SK-N-DZ (cell line): ENCODE measurements at regions not wholly inside any gene's neighbourhood (a gene's known extent, or its start where the extent isn't known, plus 50 kb on each side); places are given as distances from the start of the nearest gene placed in this dataset.

Source experiments
- DNase-seq: peaks from one replicate; pipeline ENCODE4 v3.0.0-alpha.2; 2015; ENCODE audit warnings: low spot score

DNA sequence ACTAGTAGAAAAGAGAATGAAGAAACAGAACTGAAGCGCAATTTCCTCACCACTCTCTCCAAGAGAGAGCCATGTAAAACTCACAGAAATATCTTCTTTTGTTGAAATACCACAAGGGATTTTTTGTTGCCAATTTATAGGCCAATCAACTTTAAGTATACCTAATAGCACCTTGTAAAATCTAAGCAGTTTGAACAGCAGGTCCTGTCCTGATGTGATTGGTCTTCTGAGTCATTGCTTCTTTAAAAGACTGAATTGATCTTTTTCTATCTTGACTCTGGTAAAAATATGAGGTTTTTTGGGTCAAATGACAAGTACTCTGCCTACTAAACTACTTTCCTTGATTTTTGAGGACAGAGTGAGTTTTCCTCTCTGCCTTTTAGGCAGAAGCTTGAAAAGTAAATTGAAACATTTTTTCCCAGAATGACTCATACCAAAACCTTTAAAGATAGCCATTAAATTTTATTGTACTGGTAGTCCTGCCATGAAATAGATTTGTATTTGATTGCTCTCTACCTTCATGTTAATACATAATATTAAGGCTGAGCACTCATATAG is 343.9 kb upstream of the CBLB start:
- no peak for DNase-seq

DNA sequence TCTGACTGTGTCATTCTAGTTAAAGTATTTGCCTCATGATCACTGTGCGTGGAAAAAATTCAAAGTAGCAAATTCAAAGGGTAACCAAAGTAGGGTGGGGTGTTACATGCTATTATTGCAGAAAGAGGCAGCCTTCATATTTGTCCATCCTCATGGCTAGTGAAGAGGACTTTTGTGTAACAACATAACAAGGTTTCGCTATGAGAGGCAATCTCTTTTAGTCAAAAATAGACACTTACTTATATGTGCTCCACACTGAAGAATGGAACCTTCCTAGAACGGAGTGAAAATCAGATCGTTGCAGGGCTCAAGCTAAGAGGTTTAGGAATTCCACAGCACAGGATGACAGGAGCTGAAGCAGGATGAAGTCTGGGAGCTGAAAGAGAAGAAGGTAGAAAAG is 345.1 kb upstream of the CBLB start:
- no peak for DNase-seq

DNA sequence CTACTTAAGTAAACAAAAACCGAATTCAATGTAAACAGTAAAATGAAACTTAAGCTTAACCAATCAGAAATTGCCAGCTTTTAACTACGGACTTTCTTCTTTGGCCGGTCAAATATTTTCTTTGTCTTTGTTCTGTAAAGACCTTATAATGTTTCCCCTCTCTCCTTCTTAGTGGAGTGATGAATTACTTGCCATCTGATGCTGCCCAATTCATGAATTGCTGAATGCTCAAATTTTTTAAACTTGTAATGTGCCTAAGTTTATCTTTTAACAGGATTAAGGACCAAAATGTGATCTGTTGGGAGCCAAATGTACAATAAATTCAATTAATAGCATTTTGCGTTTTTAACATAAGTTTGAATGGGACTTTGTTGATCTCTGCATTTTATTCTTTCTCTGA is 345.8 kb upstream of the CBLB start:
- no peak for DNase-seq

DNA sequence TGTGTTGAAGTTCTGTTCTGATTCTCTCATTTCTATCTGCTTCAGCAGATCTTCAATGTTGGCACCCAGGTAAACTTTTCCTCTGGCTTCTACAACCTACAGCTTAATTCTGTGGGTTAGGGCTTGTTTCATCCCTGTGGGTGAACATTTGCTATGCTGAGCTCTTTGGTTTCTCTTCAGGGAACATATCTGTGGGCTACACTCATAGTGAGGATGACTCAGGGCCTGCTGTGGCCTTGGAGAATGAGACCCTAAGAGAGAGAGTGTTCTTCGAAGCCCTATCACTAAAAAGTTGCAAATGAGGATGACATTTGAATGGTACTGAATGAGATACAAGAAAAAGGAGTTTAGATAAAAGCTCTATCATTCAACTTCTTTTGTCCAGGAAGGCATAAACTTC is 346.2 kb upstream of the CBLB start:
- DNase-seq, result no peak

DNA sequence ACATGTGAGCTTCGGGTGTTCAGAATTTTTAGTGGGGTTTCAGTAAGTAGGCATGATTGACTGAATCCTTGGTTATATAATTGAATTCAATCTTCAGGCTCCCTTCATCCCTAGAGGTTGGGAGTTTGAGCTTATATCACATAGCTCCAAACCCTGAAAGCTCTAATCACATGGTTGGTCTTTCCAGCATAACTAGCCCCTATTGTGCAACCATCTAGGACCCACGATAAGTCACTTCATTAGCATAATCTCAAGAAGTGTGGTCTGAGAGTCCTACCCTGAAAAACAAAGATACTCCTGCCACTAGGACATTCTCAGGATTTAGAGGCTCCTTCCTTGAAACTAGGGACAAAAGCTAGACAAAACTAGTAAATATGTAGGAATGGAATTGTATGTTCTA is 348.9 kb upstream of the CBLB start:
- no peak for DNase-seq

DNA sequence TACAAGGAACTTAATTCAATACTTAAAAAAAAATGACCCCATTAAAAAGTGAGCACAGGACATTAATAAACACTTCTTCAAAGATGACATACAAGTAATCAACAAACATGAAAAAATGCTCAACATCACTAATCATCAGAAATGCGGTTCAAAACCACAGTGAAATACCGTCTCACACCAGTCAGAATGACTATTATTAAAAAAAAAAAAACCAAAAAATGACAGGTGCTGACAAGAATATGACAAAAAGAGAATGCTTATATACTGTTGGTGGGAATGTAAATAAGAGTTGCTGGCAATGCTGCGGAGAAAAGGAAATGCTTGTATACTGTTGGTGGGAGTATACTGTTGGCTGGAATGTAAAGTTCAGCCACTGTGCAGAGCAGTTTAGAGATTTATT is 358.3 kb upstream of the CBLB start:
- no peak for DNase-seq

DNA sequence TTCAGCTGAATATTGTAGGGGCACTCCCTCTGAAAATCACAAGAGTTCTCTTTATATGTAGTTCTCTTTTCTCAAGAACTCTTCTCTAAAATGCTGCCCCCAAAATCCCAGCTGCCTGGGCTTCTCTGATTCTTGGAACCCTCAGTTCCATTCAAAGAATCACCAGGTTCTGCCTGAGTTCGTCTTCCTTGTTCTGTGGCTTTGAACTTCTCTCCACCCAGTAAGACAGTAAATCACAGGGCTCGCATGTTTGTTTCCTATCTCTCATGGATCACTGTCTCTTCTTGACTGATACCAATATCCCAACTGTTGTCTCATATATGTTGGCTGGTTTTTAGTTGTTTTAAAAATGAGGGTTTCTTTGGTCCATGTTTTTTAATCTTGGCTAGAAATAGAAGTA is 359.5 kb upstream of the CBLB start:
- no peak for DNase-seq

DNA sequence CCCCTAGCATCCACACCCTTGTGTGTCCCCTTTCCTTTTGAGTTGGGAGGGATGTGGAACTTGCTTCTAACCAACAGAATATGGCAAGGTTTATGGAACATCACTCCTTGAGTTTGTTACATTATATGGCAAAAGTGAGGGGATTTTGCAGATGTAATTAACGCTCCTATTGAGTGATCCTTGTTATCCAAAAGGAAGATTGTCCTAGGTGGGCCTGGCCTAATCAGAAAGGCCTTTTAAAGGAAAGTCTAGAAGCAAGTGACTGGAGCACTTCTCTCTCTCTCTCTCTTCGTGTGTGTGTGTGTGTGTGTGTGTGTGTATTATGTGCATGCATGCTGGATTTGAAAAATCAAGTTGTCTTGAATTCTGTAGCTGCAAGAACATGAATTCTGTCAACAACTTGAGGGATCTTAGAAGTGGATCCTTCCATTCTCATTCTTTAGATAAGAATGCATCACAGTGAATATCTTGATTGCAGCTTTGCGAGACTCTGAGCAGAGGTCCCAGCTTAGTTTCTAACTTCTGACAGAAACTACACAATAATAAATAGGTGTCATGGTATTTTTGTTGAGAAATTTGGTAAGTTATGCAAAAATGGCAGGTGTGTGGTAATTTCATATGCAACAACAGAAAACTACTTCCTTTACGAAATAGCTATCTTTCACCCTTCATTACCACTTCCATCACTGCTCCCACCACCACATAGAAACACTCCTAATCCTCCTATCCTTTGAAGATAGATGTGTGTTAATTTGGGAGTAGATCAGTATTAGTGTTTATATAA is 360.9 kb upstream of the CBLB start:
- DNase-seq, result no peak

DNA sequence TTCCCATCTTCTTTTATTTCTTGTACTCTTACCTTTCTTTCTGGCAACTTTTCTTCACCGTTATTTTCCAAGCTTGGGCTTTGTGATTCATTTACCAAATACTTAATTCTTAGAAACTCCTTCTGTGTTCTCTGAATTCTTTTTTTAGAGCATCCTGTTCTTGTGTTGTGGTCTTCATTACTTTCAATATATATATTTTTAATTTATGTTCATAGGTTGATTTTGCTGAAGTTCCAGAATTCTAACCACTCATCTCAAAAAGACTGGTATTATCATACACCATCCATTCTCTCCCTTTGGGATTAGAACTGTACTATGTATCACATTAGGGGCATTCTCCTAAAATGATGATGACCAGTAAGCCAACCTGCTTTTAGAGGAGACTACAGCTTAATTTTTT is 362.3 kb upstream of the CBLB start:
- no peak for DNase-seq

DNA sequence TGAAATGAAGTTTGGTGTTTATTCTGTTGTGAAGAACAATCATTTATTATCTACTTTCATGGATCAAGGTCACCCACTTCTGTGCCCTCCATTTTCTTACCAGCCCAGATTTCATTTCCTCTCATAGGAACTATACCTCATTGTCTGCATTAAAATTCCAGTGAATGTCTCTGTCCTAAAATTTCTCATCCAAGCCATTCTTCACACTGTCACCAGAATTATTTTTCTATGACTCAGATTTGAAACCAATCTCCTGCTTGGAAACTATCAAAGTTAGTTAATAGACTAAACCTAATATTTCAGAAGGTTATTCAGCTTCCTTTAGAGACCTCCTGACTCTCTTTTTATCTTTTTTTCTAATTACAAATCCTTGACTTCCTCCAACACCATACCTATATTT is 364.1 kb upstream of the CBLB start:
- no peak for DNase-seq

DNA sequence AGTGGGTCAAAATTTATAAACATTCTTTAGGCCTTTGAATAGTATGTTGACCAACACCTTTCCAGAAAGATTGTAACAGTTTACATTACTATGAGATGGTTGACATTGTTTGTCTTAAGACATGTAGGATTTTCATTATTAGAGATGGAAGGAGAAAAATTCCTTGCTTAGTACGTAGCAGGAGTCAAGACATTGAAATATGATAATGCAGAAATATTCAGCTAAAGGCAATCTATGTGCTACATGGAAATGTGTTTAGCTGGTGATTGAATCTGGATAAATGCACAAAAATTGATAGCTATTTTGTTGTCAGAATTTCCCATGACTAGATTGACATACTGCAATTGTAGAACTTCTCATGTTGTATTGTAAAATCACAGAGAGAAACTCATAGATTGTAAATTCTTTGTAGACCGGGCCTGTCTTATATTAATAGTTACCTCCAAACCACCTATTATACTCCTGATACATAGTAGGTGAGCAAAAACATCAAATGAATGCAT is 370.4 kb upstream of the CBLB start:
- DNase-seq, result no peak

DNA sequence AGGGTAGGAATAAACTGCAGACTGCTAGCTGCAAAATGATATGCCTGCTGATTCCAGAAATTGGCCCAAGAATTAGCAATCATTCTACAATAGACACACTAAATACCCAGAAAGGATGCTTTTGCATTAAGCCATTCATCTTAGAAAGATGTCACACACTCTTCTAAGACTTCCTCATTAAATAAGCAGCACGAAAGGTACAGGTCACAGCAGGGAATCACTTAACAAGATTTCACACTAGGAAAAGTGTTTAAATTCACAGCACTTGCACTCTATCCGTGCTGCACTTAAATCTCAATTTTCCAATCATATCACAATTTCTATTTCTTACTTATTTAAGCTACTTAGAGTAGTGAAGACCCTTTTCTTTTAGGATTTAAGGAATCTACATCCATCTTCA is 372.8 kb upstream of the CBLB start:
- DNase-seq, result no peak

DNA sequence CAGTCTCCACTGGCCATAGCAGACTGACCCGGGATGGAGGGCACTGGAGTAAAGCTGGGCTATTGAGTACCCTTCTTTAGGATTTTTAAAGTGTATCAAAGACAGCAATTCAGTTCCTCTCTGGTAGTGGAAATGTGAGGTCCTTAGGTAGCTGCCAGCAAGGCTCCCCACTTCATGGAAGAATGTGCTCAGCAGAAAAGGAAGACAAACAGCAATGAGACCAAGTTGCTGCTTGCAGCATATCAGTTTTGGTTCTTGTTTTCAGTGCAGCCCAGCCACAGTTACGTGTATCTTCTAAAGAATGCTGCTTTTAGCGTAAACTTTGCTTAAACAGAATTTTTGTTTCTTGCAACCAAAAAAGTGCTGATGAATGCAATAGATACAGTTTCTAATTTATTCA is 374.0 kb upstream of the CBLB start:
- DNase-seq, result no peak

DNA sequence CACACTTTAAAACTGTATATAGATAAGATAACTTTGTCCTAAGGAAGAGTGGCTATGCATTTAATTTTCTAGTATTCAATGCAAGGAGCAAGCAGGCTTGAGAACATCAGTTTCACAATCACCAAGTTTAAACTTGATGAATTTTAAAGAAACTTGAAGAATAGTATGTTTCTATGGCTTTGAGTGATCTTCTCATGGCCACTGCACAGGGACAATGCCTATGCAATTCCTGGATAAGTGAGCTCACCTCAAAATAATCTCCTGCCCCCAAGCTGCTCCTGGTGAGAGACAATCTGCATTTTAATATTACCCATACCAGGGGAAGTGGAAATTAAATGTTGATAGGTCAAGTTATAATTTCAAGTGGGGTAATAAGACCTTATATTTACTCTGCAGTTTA is 376.6 kb upstream of the CBLB start:
- DNase-seq, result no peak

DNA sequence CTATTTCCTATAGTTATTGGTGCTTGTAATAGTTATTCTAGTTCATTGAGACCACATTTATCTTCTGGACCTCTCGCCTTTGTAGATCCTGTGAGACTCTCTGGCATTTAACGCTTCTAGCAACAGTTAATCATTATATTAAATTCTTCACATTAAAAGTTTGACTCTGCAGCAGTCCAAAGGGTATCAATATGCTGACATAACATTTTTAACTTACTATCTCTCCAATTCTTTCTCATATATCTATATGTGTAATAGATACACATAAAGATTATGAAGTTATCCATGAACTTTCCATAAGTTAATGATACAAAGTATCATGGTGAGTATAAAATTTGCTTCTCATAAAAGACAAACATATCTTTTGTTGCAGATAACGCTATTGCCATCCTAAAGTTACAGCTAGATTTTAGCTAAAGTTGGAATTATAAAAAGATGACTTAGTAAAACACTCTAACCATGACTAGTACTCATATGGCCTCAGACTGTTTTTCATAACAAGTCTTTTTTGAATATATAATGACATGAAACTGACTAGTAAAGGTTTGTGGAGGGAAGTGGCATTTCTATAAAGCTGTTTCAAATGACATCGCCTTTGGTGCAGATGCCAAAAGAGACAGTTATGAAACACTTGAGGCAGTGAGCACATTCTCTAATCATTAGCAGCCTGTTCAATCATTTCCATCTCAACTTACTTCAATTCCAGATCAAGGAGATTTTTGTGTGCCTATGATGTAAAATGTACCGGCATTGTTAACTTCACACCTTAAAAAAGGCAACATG is 379.3 kb upstream of the CBLB start:
- no peak for DNase-seq

DNA sequence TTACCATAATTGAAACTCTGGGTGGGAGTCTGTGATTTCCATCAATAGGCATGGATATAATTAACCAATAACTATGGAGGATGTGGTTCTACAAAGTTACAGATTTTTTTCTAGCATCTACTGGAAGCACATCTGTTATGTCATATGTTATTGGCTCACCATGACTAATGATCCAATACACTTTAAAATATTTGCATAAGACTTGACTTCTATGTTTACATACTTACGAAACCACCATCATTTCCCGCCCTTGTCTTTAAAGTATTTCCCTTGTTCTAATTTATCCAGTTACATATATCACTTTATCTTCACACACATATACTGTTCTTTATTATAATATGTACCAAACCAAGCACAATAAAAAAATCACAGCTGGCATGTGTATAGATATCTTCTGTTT is 380.3 kb upstream of the CBLB start:
- no peak for DNase-seq

DNA sequence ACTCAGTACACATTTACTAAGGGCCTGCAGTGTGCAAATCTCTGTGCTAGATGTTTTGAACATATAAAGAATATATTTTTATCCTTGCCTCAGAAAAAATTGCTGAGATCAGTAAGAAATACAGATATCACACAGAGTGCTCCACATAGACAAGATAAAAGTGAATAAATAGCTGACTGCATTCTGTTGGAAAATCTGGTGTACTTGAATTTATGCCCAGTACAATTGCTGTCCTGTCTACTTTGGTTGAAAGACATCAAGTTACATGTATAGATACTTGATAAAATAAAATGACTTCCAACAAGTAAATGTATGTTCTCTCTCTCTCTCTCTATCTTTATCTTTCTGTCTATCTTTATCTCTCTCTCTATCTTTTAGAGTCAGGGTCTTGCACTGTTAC is 381.2 kb upstream of the CBLB start:
- DNase-seq, result no peak

DNA sequence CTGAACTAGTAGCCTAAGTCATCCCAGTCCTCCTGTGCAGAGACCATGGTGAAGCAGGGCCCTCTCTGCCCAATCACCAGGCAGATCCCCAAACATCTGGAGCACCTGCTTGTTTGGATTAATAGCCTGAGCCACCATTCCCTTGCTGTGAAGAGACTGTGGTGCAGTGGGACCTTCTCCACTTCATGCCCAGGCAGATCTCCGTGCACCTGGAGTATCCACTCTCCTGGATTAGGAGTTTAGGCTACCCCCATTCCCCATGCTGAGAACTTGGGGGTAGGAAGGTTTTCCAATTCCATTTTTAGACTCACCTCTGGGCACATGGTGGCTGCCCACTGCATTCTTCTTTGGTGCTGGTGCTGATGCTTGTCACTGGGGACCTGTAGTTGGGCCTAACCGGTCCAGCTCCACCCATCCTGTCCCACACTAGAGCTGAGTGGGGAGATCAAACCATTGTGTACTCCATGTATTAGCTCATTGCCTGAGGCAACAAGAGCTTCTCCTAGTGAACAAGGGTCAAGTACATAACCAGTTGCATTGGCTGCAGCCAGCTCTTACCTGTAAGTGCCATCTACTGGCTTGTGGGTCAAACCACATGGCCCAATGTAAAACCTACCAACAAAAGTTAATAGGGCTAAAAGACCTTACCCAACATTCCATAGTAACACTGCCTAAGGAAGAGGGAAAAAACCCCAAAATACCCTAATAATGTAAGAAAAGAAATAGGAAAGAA is 382.5 kb upstream of the CBLB start:
- DNase-seq, result no peak

DNA sequence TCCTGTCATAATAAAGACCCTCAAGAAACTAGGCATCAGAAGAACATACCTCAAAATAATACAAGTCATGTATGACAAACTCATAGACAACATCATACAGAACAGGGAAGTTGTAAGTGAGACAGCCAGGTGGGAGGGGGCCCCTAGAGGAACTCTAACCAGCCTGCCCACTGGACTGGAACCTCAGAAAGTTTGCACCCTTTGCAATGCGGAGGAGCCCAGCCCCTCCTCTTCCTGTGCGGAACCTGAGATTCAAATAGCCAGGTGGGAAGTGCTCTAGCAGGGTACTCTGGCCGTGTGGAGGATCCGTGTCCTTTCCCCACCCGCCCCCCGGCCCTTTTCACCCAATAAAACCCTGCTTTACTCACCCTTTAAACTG is 387.0 kb upstream of the CBLB start:
- no peak for DNase-seq

DNA sequence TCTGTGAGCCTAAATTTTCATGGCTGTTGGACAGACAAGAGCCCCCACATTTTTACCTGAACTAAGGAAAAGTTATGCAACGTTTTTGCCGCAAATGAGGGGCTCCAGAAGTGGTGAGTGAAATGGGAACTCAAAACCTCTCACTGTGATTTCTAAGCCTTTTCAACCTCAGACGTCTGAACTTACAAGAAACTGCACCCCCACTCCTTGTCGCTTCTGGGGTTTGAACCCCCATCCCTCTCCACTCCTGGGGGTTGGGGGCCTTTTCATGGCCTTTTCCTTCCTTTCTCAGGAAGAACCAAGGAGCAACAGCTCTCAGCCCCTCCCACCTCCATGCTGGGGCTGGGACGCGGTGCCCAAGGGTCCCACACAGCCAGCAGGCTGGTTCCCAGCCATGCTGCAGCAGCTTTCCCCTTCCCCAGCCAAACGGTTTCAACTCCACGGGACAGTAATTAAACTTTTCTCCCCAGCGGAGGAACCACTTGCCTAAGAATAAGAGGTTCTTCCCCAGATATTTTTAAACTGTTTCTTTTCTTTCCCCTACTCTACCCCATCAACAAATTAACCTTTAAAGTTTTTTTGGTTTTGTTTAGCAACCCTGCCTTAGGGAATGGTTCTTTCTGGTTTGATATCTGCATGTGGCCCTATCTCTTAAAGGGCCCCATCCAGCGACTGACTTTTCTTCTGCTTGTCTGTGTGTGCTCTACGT is 387.6 kb upstream of the CBLB start:
- DNase-seq, result no peak

DNA sequence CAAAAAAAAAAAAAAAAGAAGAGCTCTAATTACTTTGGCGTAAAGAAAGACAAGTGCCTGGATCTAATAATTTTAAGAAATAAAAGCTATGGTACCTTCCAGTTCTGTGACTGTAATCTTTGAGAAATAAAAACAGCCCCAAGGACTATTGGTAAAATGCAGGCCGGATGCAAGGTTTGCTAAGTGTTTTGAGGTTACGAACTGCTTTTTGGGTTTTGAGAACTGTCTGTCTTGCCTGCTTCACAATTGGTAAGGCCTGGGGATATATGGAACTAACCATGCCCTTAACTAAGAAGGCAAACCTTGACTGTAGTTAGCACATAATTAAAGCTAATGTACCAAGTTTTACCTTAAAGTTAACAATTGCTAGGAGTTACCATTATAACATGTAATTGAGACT is 388.4 kb upstream of the CBLB start:
- DNase-seq, result no peak

DNA sequence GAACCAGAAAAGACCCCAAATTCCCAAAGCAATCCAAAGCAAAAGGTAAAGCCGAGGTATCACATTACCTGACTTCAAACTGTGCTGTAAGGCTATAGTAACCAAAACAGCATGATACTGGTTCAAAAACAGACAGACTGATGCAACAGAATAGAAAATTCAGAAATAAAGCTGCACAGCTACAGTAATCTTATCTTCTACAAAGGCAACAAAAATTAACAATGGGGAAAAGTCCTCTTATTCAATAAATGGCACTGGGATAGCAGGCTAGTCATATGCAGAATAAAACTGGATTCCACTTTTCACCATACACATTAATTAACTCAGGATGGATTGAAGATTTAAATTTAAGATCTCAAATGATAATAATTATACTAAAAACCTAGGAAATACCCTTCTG is 392.6 kb upstream of the CBLB start:
- DNase-seq, result no peak
